HuH-7.5 (cell line): ENCODE measurements at regions not wholly inside any gene's neighbourhood (a gene's known extent, or its start where the extent isn't known, plus 50 kb on each side); places are given as distances from the start of the nearest gene placed in this dataset.
"Not testable (repeated sequence)": the region's sequence is repeated elsewhere in the genome, so short reads cannot be mapped to it uniquely, and the experiment has no call there.

Source experiments
- DNase-seq: peaks from one replicate; pipeline ENCODE4 v3.0.0; 2011; ENCODE audit warnings: low spot score

DNA sequence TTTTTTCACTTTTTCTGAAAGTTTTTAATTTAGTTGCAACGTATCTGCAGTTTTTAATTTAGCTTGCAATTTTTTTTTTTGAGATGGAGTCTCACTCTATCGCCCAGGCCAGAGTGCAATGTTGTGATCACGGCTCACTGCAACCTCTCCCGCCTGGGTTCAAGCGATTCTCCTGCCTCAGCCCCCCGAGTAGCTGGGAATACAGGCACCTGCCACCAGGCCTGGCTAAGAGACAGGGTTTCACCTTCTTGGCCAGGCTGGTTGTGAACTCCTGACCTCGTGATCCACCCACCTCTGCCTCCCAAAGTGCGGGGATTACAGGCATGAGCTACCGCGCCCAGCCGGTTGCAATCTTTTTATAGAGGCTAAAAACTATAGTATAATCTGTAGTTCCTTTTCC, 142.9 kb upstream of the ALCAM start:
- no peak for DNase-seq

- no peak for DNase-seq
Observed at GRCh38 chr3:105228696-105229095, 138.0 kb upstream of the ALCAM start.

DNA sequence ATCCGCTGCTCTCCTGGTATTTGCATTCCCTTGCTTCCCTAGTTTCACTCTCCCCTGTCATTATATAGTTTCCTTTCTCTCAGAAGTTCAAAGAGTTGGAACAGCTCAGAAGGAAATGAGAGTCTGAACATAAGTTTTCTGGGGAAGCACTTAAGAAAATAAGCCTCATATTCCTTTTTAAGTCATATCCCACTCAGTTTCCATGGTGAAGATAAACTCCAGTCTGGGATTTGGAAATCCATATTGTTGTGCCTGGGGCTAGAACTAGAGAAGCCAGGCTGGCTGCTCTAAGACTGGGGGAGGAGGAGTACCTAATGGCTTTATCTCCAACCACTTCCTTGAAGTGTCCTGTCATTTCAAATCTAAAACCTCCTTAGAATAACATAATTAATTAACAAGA, 134.2 kb upstream of the ALCAM start:
- DNase-seq: no peak

DNA sequence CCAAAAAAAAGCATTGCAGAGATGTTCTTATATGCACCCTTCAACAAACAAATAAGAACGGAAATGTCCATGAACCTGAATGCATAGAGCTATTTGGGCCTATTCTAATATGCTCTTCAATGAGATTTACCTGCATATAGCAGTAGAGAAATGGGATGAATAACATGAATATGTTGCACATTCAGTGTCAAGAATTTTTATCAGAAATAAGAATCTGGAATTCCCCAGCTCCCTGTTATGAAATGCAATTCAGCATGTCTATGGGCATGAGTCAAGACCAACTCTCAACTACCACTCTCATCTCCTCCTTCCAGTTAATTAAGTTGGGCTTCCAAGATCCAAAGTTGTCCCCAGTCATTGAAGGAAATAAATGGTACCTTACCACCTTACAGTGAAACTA, 133.7 kb upstream of the ALCAM start:
- DNase-seq: no peak

DNA sequence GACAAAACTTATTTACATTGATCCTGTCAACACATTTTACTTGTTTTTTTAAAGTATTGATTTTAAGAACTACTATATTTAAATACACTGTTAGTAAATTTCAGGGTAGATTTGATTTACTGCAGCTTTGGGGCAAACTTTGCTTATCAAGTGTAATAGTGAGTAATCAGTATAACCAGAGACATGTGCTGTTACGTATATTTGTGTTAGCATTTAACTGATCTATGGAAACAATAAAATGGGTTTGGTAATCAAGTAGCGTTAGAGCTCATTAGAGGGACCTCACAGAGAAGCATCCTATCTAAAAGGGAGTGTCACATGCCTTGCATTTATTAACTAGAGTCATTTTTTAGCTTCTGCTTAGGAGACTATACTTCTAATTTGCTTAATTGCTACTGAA, 131.5 kb upstream of the ALCAM start:
- DNase-seq: no peak

DNA sequence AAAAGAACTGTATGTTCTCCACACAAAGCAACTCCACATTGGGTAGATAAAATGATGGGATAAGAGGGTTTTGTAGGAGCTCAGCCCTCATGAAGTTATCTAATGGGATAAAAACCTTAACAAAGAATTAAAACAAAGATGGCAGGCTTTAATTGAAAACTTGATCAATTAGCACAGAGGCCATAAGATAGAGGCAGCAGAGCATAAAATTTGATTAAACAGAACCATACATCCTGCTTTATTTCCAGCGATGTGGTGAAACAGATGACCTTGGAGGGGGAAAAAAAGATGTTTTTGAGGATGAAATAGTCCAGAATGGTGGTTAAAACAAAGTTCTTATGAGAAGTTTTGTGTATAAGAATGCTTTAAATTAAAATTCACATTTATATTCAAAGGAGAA, 130.9 kb upstream of the ALCAM start:
- DNase-seq: no peak

DNA sequence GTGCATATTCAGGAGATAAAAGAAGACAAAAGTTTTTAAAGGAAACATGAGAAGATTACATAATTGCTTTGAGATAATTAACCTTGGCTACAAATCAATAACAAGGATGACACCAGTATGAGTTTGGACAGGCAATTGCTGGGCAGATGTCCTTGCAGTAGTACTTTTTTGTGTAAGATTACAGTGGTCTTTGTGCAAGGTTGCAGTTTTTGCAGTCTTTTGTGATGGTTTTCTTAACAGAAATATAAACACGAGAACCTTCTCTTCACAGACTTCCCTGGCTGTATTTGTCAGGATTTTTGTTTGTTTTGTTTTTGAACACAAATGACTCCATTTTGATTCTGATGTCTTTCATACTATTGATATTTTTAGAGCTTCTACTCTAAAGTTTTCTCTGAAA, 128.3 kb upstream of the ALCAM start:
- no peak for DNase-seq

- no peak for DNase-seq
Observed at GRCh38 chr3:105243076-105243475, 123.6 kb upstream of the ALCAM start.

DNA sequence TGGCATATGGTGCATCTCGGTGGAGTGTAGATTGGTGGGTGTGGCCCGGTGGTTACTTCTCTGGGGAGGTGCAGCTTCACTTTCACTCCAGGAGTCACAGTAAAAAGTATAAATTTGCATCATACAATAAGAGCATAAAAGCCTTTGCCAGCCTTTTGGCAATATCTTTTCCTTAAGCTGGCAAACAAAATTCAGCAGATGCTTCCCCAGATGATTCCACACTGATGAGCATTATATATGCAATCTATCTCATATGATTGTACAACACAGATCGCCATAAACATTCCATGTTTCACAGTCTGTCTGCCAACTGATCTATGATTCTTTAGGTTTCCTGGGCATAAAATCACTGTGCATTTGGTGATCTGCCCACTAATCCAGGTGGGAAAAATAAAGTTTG, 120.2 kb upstream of the ALCAM start:
- DNase-seq: no peak

GRCh38 chr3:105253225-105253624, 113.5 kb upstream of the ALCAM start:
- DNase-seq: no peak

GRCh38 chr3:105254154-105254553, 112.6 kb upstream of the ALCAM start:
- no peak for DNase-seq

- no peak for DNase-seq
Observed at GRCh38 chr3:105255350-105255749, 111.4 kb upstream of the ALCAM start.

DNA sequence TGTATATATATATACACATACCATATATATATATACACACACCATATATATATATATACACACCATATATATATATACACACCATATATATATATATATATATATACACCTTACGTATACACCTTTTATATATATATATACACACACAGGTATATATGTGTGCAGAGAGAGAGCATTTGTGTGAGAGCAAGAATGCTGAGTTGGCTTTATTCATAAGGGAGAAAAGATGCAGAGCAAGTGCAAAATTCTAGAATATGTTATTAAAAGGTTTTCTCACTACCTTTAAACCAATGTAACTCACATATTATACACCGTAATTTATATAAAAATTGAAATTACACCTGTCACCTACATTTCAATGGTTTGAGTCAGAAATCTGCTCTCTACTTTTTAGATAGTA, 107.2 kb upstream of the ALCAM start:
- DNase-seq: no peak

- DNase-seq: no peak
Observed at GRCh38 chr3:105260385-105260784, 106.3 kb upstream of the ALCAM start.

DNA sequence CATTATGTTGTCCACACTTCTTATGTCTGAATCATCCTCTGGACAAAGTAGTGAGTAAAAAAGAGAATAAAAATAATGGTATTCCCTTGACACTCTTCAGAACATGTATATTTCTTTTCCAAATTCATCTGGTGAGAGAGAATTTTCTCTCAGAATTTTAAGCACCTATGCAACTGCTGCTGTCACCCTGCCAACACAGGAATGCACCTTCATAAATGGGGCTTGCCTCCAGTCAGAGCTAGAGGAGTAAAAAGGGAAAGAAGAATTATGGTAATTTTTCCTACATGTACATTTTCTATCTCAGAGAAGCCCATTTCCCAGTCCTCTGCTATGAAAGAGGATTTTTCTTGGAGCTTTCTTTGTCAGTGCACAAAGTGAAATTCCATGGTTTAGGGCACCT, 92.2 kb upstream of the ALCAM start:
- DNase-seq: no peak

- no peak for DNase-seq
Observed at GRCh38 chr3:105274958-105275357, 91.8 kb upstream of the ALCAM start.

DNA sequence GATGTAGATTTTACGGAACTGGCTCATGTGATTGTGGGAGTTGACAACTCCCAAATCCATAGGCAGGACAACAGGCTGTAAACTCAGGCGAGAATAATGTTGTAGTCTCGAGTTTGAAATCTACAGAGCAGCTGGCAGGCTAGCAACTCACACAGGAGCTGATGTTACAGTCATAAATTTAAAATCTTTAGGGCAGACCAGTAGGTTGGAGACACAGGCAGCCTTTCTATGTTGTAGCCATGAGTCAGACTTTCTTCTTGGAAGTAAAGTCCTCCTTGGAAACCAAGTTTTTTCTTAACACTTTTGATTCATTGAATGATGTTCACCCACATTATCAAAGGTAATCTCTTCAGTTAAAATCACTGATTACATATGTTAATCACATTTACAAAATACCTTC, 89.1 kb upstream of the ALCAM start:
- no peak for DNase-seq

DNA sequence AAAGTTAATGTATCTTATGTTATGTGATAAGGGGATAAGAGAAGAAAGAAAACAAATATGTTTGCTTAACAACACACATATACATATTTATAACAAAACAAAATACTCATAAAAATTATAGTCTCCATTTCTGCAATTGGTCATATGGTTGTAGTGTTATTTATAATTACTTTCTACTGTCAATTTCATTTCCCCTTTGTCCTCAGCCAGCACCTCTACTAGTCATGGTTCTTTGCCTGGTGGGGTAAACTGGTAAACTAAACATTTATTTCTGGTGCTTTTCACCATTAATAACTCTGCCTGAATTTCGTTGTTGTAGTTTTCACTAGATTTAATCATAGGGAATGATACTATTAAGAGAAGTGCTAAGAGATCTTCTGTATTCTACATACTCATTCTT, 88.0 kb upstream of the ALCAM start:
- no peak for DNase-seq

- no peak for DNase-seq
Observed at GRCh38 chr3:105281989-105282388, 84.7 kb upstream of the ALCAM start.

DNA sequence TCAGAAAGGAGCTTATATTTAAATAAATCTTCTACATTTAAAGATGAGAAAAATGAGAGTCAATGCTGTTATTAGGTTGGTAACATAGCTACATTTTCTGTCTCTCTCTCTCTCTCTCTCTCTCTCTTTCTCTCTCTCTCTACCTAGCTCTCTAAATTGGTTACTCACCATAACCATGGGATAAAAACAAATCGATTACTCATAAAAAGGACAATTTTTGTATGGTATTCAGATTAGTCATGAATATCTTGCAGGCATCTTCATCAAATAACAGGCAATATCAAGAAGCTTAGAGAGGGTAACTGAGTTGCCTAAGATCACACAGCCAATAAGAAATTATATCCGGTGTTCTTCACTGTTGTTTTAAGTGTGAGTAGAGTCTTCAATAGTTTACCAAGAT, 81.8 kb upstream of the ALCAM start:
- DNase-seq: no peak

DNA sequence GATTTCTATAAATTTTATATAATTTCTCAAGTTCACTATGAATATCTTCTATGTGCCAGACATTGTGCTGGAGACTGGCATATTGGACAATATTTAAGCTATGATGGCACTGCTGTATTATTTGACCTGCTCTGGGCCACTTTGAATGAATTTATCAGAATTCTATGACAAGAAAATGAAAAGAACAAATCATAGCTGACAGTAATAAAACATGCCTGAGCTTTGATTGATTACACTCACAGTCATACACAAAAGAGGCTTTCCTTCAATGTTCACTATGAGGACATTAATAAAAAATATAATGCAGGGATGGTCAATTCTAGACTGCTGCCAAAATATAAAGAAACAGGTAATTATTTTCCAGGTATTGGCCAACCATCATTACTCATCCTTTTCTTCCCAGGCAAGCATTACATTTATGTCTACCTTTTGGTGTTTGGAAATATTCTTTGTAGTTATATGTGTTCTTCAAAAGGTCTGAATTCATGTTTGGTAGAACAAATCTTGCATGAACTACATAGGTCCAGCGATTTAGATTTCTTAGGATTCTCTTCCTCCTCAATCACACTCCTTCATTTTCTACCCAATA, 81.0 kb upstream of the ALCAM start:
- DNase-seq: no peak

DNA sequence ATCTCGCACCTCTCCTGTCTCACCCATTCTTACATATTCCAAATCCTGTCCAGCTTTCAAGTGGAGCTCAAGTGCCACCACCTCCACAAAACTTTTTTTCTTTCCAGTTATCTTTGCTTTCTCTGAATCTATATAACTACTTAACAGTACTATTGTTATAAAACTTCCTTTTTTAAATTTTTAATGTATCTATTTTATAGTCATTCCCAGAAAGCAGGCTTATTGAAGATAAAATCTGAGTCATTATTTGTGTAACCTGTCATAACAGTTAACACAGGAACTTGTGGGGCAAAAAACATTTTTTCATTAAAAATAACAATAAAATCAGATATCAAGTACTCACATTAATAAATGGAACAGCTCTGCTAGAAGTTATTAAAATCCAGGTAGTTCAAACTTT, 73.3 kb upstream of the ALCAM start:
- DNase-seq: no peak

DNA sequence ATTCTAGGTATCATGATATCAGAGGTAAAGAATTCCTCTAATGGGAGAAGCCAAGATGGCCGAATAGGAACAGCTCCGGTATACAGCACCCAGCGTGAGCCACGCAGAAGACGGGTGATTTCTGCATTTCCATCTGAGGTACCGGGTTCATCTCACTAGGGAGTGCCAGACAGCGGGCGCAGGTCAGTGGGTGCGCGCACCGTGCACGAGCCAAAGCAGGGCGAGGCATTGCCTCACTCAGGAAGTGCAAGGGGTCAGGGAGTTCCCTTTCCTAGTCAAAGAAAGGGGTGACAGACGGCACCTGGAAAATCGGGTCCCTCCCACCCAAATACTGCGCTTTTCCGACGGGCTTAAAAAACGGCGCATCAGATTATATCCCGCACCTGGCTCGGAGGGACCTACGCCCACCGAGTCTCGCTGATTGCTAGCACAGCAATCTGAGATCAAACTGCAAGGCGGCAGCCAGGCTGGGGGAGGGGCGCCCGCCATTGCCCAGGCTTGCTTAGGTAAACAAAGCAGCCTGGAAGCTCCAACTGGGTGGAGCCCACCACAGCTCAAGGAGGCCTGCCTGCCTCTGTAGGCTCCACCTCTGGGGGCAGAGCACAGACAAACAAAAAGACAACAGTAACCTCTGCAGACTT, 70.4 kb upstream of the ALCAM start:
- DNase-seq: not testable (repeated sequence)

DNA sequence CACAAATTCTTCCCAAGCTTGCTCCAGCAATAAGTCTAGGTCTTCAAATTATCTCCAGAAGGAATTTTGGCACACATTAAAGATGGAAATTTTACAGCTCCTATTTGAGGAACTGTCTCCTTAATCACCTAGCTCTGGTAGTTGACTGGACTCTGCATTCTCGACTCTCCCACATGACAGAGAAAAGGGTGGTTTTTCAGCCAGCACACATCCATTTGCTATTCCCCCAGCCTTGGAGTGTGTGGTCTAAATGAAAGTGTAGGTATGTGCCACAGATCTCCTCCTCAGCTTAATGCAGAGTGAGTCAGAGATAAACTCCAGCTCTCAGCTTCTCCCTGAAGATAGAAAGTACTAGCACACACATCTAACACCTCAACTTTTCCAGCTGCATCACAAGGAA, 62.2 kb upstream of the ALCAM start:
- no peak for DNase-seq

GRCh38 chr3:105315144-105315543, 51.6 kb upstream of the ALCAM start:
- DNase-seq: no peak
